HG03280 (cell line): ENCODE measurements at regions not wholly inside any gene's neighbourhood (a gene's known extent, or its start where the extent isn't known, plus 50 kb on each side); places are given as distances from the start of the nearest gene placed in this dataset.

Experiments
- ATAC-seq: cut with Tn5 transposase; IDR thresholded peaks from one replicate; pipeline ENCODE4 v1.9.1; 2021; ENCODE audit warnings: mild to moderate bottlenecking, moderate library complexity; ENCODE audit not compliant: unreplicated experiment

GRCh38 chr12:98372340-98373024, 142.9 kb upstream of the TMPO start:
- ATAC-seq, result no peak

- ATAC-seq, result no peak
These were observed 142.3 kb upstream of the TMPO start for GRCh38 chr12:98373025-98373554.

GRCh38 chr12:98374007-98374406, 141.4 kb upstream of the TMPO start:
- ATAC-seq, result no peak

- no peak for ATAC-seq
These were observed 136.3 kb upstream of the TMPO start for GRCh38 chr12:98379106-98379505.

GRCh38 chr12:98385641-98386040, 129.7 kb upstream of the TMPO start:
- no peak for ATAC-seq

GRCh38 chr12:98387444-98387843, 127.9 kb upstream of the TMPO start:
- ATAC-seq, result no peak

GRCh38 chr12:98388126-98388525, 127.3 kb upstream of the TMPO start:
- ATAC-seq, result no peak

- ATAC-seq, result no peak
These were observed 125.8 kb upstream of the TMPO start for GRCh38 chr12:98389593-98389992.

GRCh38 chr12:98397323-98398105, 117.9 kb upstream of the TMPO start:
- peak; percentile 93 for ATAC-seq

- no peak for ATAC-seq
These were observed 115.9 kb upstream of the TMPO start for GRCh38 chr12:98399532-98399931.

- no peak for ATAC-seq
These were observed 114.0 kb upstream of the TMPO start for GRCh38 chr12:98401427-98401826.

- no peak for ATAC-seq
These were observed 113.3 kb upstream of the TMPO start for GRCh38 chr12:98402091-98402490.

GRCh38 chr12:98402671-98403070, 112.7 kb upstream of the TMPO start:
- no peak for ATAC-seq

GRCh38 chr12:98403385-98403784, 112.0 kb upstream of the TMPO start:
- no peak for ATAC-seq

GRCh38 chr12:98403936-98404335, 111.5 kb upstream of the TMPO start:
- no peak for ATAC-seq

- no peak for ATAC-seq
These were observed 109.5 kb upstream of the TMPO start for GRCh38 chr12:98405805-98406366.

GRCh38 chr12:98406378-98406777, 109.0 kb upstream of the TMPO start:
- ATAC-seq, result no peak

- ATAC-seq, result no peak
These were observed 106.7 kb upstream of the TMPO start for GRCh38 chr12:98408681-98409080.

GRCh38 chr12:98409548-98409947, 105.8 kb upstream of the TMPO start:
- no peak for ATAC-seq

- ATAC-seq, result no peak
These were observed 105.0 kb upstream of the TMPO start for GRCh38 chr12:98410356-98410755.

- no peak for ATAC-seq
These were observed 98.5 kb upstream of the TMPO start for GRCh38 chr12:98416845-98417244.

GRCh38 chr12:98417266-98417665, 98.1 kb upstream of the TMPO start:
- no peak for ATAC-seq
